B cell (primary cell): ENCODE measurements at regions not wholly inside any gene's neighbourhood (a gene's known extent, or its start where the extent isn't known, plus 50 kb on each side); places are given as distances from the start of the nearest gene placed in this dataset.

ENCODE experiments used
- ATAC-seq: fragments of 200-7000 bp; cut with Tn5 transposase; one replicate; pipeline ENCODE4 v1.10.0; 2021; ENCODE audit warnings: low read depth, mild to moderate bottlenecking, moderate number of reproducible peaks, moderate library complexity
- CTCF ChIA-PET: fragments of 350-600 bp; sonication (Branson Sonifier 250); formaldehyde crosslinking; loops from one replicate; lab custom pipeline; 2021; ENCODE audit warnings: antibody characterized with exemption, inconsistent platforms; lab: Charles Lee
- POLR2A ChIA-PET: fragments of 350-600 bp; sonication (Branson Sonifier 250); formaldehyde crosslinking; loops from one replicate; lab custom pipeline; 2021; ENCODE audit warnings: antibody characterized with exemption; lab: Charles Lee
- DNase-seq: peaks from one replicate; pipeline ENCODE4 v3.0.0; 2013
- H2AFZ ChIP-seq: 2 replicates; pipeline ENCODE4 v1.6.1; 2012; ENCODE audit warnings: mild to moderate bottlenecking, low read depth, low read length; ENCODE audit not compliant: insufficient read depth, poor library complexity, severe bottlenecking
- H3K27ac ChIP-seq, 2 donors: 1 replicate in 1 of 2; 2 replicates in 1 of 2; pipeline ENCODE4 v1.5.1; 2012 to 2013; ENCODE audit warnings: low read length in 2 of 2, mild to moderate bottlenecking in 2 of 2, moderate library complexity in 1 of 2
- H3K27me3 ChIP-seq, 4 experiments: fragments of 200-600 bp in 1 of 4; sonication (generic) in 1 of 4; replicated peaks in 1 of 4; 1 replicate in 2 of 4; 2 replicates in 2 of 4; pipeline versions ENCODE4 v1.6.1 to v1.7.0; 2013 to 2016; ENCODE audit warnings: low read length in 3 of 4, mild to moderate bottlenecking in 2 of 4, mixed read lengths in 1 of 4, moderate library complexity in 1 of 4; ENCODE audit not compliant: insufficient read depth in 4 of 4, control insufficient read depth in 3 of 4; ENCODE audit errors: control extremely low read depth in 1 of 4
- H3K36me3 ChIP-seq, 2 experiments: replicated peaks in 1 of 2; 1 replicate in 1 of 2; 2 replicates in 1 of 2; pipeline versions ENCODE4 v1.6.1 to v1.7.1; 2013; ENCODE audit warnings: low read length in 1 of 2; ENCODE audit not compliant: insufficient read depth in 2 of 2, control insufficient read depth in 1 of 2; ENCODE audit errors: control extremely low read depth in 1 of 2, extremely low read depth in 1 of 2
- H3K4me1 ChIP-seq, 2 donors: fragments of 200-600 bp in 1 of 2; sonication (generic) in 1 of 2; 1 replicate in 1 of 2; 2 replicates in 1 of 2; pipeline versions ENCODE4 v1.5.1 to v1.6.1; 2013 to 2017; ENCODE audit warnings: low read length in 2 of 2; ENCODE audit not compliant: control insufficient read depth in 2 of 2, insufficient read depth in 2 of 2
- H3K4me2 ChIP-seq: replicated peaks from 2 replicates; pipeline ENCODE3; 2012; ENCODE audit warnings: mild to moderate bottlenecking, low read depth, low read length; ENCODE audit not compliant: poor library complexity, severe bottlenecking
- H3K4me3 ChIP-seq, 5 experiments: fragments of 200-600 bp in 1 of 5; sonication (generic) in 1 of 5; 1 replicate in 3 of 5; 2 replicates in 2 of 5; pipeline versions ENCODE4 v1.5.1 to v1.7.0; 2011 to 2016; ENCODE audit warnings: low read length in 4 of 5, mild to moderate bottlenecking in 4 of 5, low read depth in 2 of 5, control low read depth in 1 of 5, moderate library complexity in 1 of 5; ENCODE audit not compliant: insufficient read depth in 1 of 5; ENCODE audit errors: control extremely low read depth in 1 of 5, extremely low read depth in 1 of 5
- H3K79me2 ChIP-seq: fragments of 200-600 bp; sonication (generic); one replicate; pipeline ENCODE4 v1.6.0; 2016; ENCODE audit warnings: low read length; ENCODE audit not compliant: control insufficient read depth, insufficient read depth
- H3K9ac ChIP-seq: fragments of 200-600 bp; sonication (generic); 2 replicates; pipeline ENCODE4 v1.6.1; 2017; ENCODE audit warnings: mild to moderate bottlenecking, low read length, moderate library complexity
- H3K9me3 ChIP-seq, 3 donors: one replicate each; pipeline versions ENCODE4 v1.6.1 to v1.7.1; 2013; ENCODE audit warnings: low read length in 2 of 3; ENCODE audit not compliant: control insufficient read depth in 2 of 3, insufficient read depth in 1 of 3; ENCODE audit errors: control extremely low read depth in 1 of 3
- H4K20me1 ChIP-seq: 2 replicates; pipeline ENCODE4 v1.6.0; 2012; ENCODE audit warnings: mild to moderate bottlenecking, low read length; ENCODE audit not compliant: insufficient read depth, control insufficient read depth, poor library complexity, severe bottlenecking
- H3K27ac Mint-ChIP-seq: one replicate; pipeline ENCODE4 v1.8.0; 2021; ENCODE audit warnings: mixed read lengths
- H3K27me3 Mint-ChIP-seq: one replicate; pipeline ENCODE4 v1.8.0; 2021; ENCODE audit warnings: mixed read lengths
- H3K4me1 Mint-ChIP-seq: one replicate; pipeline ENCODE4 v1.8.0; 2021; ENCODE audit warnings: mixed read lengths
- H3K4me3 Mint-ChIP-seq: one replicate; pipeline ENCODE4 v1.8.0; 2021; ENCODE audit warnings: mixed read lengths
- H3K9me3 Mint-ChIP-seq: one replicate; pipeline ENCODE4 v1.8.0; 2022; ENCODE audit warnings: mixed read lengths; ENCODE audit not compliant: insufficient read depth
- EZH2 ChIP-seq: IDR thresholded peaks from 2 replicates; pipeline ENCODE4 v1.6.1; 2012; ENCODE audit warnings: borderline replicate concordance, low read depth, mild to moderate bottlenecking, moderate library complexity, low read length; ENCODE audit not compliant: insufficient read depth, poor library complexity, severe bottlenecking
- WGBS: methylation state at CpG from one replicate; pipeline ENCODE4 v1.1.5; 2013; ENCODE audit warnings: missing lambda C conversion rate; ENCODE audit not compliant: insufficient coverage; 5-methylcytosine and 5-hydroxymethylcytosine counted together
- intact Hi-C: fragments of 100-400 bp; cut with micrococcal nuclease; formaldehyde crosslinking; loops from one replicate; pipeline ENCODE4 v1.10.0; 2022
- TF ChIP-seq, protein P1 (sequence below): fragments of 200-600 bp; IDR thresholded peaks from one replicate; pipeline ENCODE4 v1.8.0; 2022; ENCODE audit warnings: antibody characterized with exemption, mild to moderate bottlenecking

GRCh38 chr11:15602785-15603567 is 488.3 kb downstream of the INSC start:
- ATAC-seq (no peak), DNase-seq (no peak)
- Histone ChIP-seq H3K4me3 (no peak overlapping the region), H3K4me2 (no peak overlapping the region), H3K9me3 (peaks cover 0 to 6% (median 0%) of the 10 kb centered on the region in 3 donors), H3K27me3 (no peaks in the 10 kb centered on the region), H3K9ac (no peak overlapping the region), H3K27ac (no peak overlapping the region), H3K36me3 (no peaks in the 10 kb centered on the region), H2AFZ (no peak overlapping the region), H4K20me1 (no peaks in the 10 kb centered on the region), H3K79me2 (no peaks in the 10 kb centered on the region), H3K4me1 (no peaks in the 10 kb centered on the region)
- intact Hi-C loops: no loop called here
- WGBS: 90% methylated on average over 4 of the region's 6 CpGs
- Mint-ChIP-seq H3K4me1 (no peaks in the 10 kb centered on the region), H3K9me3 (no peaks in the 10 kb centered on the region), H3K27me3 (no peaks in the 10 kb centered on the region), H3K27ac (no peak overlapping the region), H3K4me3 (no peak overlapping the region)
- POLR2A ChIA-PET: no interaction called here
- CTCF ChIA-PET: no interaction called here
- no peak for TF ChIP-seq EZH2
- TF ChIP-seq, protein P1, sequence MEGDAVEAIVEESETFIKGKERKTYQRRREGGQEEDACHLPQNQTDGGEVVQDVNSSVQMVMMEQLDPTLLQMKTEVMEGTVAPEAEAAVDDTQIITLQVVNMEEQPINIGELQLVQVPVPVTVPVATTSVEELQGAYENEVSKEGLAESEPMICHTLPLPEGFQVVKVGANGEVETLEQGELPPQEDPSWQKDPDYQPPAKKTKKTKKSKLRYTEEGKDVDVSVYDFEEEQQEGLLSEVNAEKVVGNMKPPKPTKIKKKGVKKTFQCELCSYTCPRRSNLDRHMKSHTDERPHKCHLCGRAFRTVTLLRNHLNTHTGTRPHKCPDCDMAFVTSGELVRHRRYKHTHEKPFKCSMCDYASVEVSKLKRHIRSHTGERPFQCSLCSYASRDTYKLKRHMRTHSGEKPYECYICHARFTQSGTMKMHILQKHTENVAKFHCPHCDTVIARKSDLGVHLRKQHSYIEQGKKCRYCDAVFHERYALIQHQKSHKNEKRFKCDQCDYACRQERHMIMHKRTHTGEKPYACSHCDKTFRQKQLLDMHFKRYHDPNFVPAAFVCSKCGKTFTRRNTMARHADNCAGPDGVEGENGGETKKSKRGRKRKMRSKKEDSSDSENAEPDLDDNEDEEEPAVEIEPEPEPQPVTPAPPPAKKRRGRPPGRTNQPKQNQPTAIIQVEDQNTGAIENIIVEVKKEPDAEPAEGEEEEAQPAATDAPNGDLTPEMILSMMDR: no peak

DNA sequence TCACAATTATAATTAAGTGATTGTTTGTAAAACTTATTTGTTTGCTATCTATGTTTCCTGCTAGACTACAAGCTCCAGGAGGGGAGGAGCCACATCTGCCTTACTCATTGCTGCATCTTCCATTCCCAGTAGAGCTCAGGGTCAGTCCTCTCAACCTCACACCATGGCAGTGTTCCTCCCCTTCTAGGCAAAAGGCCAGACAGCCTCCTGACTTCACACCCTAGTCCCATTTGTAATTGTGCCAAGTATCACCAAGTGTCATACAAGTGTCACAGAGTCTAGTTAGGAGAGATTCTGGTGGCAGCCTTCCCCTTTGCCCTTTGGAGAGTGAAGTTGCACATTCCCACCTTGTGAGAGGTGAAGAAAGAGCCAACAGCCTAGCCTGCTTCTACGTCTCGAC is 490.4 kb downstream of the INSC start:
- peaks cover 3% of the 10 kb centered on the region for H3K9me3 Mint-ChIP-seq
- Histone ChIP-seq H3K9me3 (peaks cover 0 to 4% (median 0%) of the 10 kb centered on the region in 3 donors), H4K20me1 (no peaks in the 10 kb centered on the region), H3K9ac (no peak overlapping the region), H3K36me3 (no peaks in the 10 kb centered on the region), H2AFZ (no peak overlapping the region), H3K4me2 (no peak overlapping the region), H3K27ac (no peak overlapping the region), H3K79me2 (no peaks in the 10 kb centered on the region), H3K4me1 (no peaks in the 10 kb centered on the region), H3K27me3 (no peaks in the 10 kb centered on the region), H3K4me3 (no peak overlapping the region)
- no peaks in the 10 kb centered on the region for H3K27me3 Mint-ChIP-seq
- H3K27ac Mint-ChIP-seq: no peak overlapping the region
- H3K4me1 Mint-ChIP-seq: no peaks in the 10 kb centered on the region
- ATAC-seq (no peak), DNase-seq (no peak)
- ChIA-PET POLR2A (no interaction called here), CTCF (no interaction called here)
- no CpG with 5 or more reads among the region's 2 CpGs for WGBS
- intact Hi-C loops: no loop called here
- TF ChIP-seq EZH2: no peak
- TF ChIP-seq, protein P1: no peak
- H3K4me3 Mint-ChIP-seq: no peak overlapping the region
